WERI-Rb-1 (cell line): ENCODE measurements at regions not wholly inside any gene's neighbourhood (a gene's known extent, or its start where the extent isn't known, plus 50 kb on each side); places are given as distances from the start of the nearest gene placed in this dataset.

Experiments used
- DNase-seq: peaks from one replicate; pipeline ENCODE4 v3.0.0-alpha.2; 2020
- H3K27ac ChIP-seq: fragments of 250-450 bp; sonication (Bioruptor Pico); 2 replicates; pipeline ENCODE4 v1.5.1; 2020; ENCODE audit warnings: mild to moderate bottlenecking, moderate library complexity
- H3K27me3 ChIP-seq: fragments of 250-450 bp; sonication (Bioruptor Pico); 2 replicates; pipeline ENCODE4 v1.5.1; 2021; ENCODE audit warnings: mild to moderate bottlenecking, low read depth, moderate library complexity; ENCODE audit not compliant: insufficient read depth, severe bottlenecking
- H3K36me3 ChIP-seq: fragments of 250-450 bp; sonication (Bioruptor Pico); 2 replicates; pipeline ENCODE4 v1.5.1; 2020; ENCODE audit warnings: mild to moderate bottlenecking, moderate library complexity
- H3K4me3 ChIP-seq: 2 replicates; pipeline ENCODE4 v1.5.1; 2011; ENCODE audit warnings: low read depth, mild to moderate bottlenecking, control low read depth, low read length
- H3K9me3 ChIP-seq: fragments of 250-450 bp; sonication (Bioruptor Pico); 2 replicates; pipeline ENCODE4 v1.5.1; 2021; ENCODE audit warnings: mild to moderate bottlenecking, moderate library complexity; ENCODE audit not compliant: severe bottlenecking
- CTCF ChIP-seq: IDR thresholded peaks from 2 replicates; pipeline ENCODE4 v1.5.1; 2011; ENCODE audit warnings: low read depth, mild to moderate bottlenecking, control low read depth, inconsistent platforms, low read length

GRCh38 chr7:116337800-116338199, 127.5 kb downstream of the TES start:
- no peak for DNase-seq
- Histone ChIP-seq H3K27ac (no peak overlapping the region), H3K36me3 (no peaks in the 10 kb centered on the region), H3K4me3 (no peak overlapping the region), H3K27me3 (peaks cover 23% of the 10 kb centered on the region), H3K9me3 (no peaks in the 10 kb centered on the region)
- TF ChIP-seq CTCF = no peak

- DNase-seq = no peak
- Histone ChIP-seq H3K36me3 (no peaks in the 10 kb centered on the region), H3K27me3 (peaks cover 18% of the 10 kb centered on the region), H3K4me3 (no peak overlapping the region), H3K27ac (no peak overlapping the region), H3K9me3 (no peaks in the 10 kb centered on the region)
- TF ChIP-seq CTCF = no peak
Observed at GRCh38 chr7:116339564-116339963, 129.2 kb downstream of the TES start.

- no peak overlapping the region for H3K27ac ChIP-seq
- TF ChIP-seq CTCF = no peak
- no peak for DNase-seq
- no peaks in the 10 kb centered on the region for H3K9me3 ChIP-seq
- H3K4me3 ChIP-seq = no peak overlapping the region
- H3K27me3 ChIP-seq = peaks cover 14% of the 10 kb centered on the region
- no peaks in the 10 kb centered on the region for H3K36me3 ChIP-seq
Observed at GRCh38 chr7:116340201-116340847, 130.0 kb downstream of the TES start.

- no peak overlapping the region for H3K27ac ChIP-seq
- TF ChIP-seq CTCF = no peak
- H3K27me3 ChIP-seq = peaks cover 9% of the 10 kb centered on the region
- no peak overlapping the region for H3K4me3 ChIP-seq
- H3K9me3 ChIP-seq = no peaks in the 10 kb centered on the region
- no peak for DNase-seq
- no peaks in the 10 kb centered on the region for H3K36me3 ChIP-seq
Observed at GRCh38 chr7:116340943-116341907, 130.9 kb downstream of the TES start.

- no peak overlapping the region for H3K27ac ChIP-seq
- no peak overlapping the region for H3K4me3 ChIP-seq
- no peaks in the 10 kb centered on the region for H3K9me3 ChIP-seq
- no peak for TF ChIP-seq CTCF
- H3K27me3 ChIP-seq = peaks cover 9% of the 10 kb centered on the region
- no peak for DNase-seq
- no peaks in the 10 kb centered on the region for H3K36me3 ChIP-seq
Observed at GRCh38 chr7:116342125-116342524, 131.8 kb downstream of the TES start.
